H9 (cell line): ENCODE measurements at regions not wholly inside any gene's neighbourhood (a gene's known extent, or its start where the extent isn't known, plus 50 kb on each side); places are given as distances from the start of the nearest gene placed in this dataset.

Source experiments
- DNase-seq: peaks from one replicate; pipeline ENCODE4 v3.0.0-alpha.2; 2017
- H2AFZ ChIP-seq: one replicate; pipeline ENCODE4 v1.6.1; 2013; ENCODE audit warnings: mild to moderate bottlenecking, low read length, control low read depth, moderate library complexity
- H2AK5ac ChIP-seq: 2 replicates; pipeline ENCODE4 v1.6.1; 2013; ENCODE audit warnings: low read length, control low read depth, mixed read lengths; ENCODE audit not compliant: insufficient read length
- H2BK120ac ChIP-seq: one replicate; pipeline ENCODE4 v1.6.1; 2013; ENCODE audit warnings: low read depth, mild to moderate bottlenecking, low read length, control low read depth, inconsistent platforms; ENCODE audit not compliant: poor library complexity, severe bottlenecking
- H2BK12ac ChIP-seq: 2 replicates; pipeline ENCODE4 v1.6.1; 2013; ENCODE audit warnings: low read length, control low read depth, mixed read lengths, low read depth; ENCODE audit not compliant: insufficient read length
- H2BK15ac ChIP-seq: 2 replicates; pipeline ENCODE4 v1.6.1; 2013; ENCODE audit warnings: low read depth, low read length, control low read depth
- H2BK20ac ChIP-seq: one replicate; pipeline ENCODE4 v1.6.1; 2013; ENCODE audit warnings: low read depth, mild to moderate bottlenecking, low read length, control low read depth, inconsistent platforms; ENCODE audit not compliant: poor library complexity, severe bottlenecking
- H2BK5ac ChIP-seq: 2 replicates; pipeline ENCODE4 v1.6.1; 2013; ENCODE audit warnings: low read length, control low read depth, mixed read lengths; ENCODE audit not compliant: insufficient read length
- H3K14ac ChIP-seq: 2 replicates; pipeline ENCODE4 v1.6.1; 2013; ENCODE audit warnings: low read length, control low read depth; ENCODE audit not compliant: insufficient read depth
- H3K18ac ChIP-seq: 2 replicates; pipeline ENCODE4 v1.6.1; 2013; ENCODE audit warnings: low read depth, mild to moderate bottlenecking, mixed read lengths, low read length, control low read depth; ENCODE audit not compliant: insufficient read length
- H3K23ac ChIP-seq: 2 replicates; pipeline ENCODE4 v1.6.1; 2013; ENCODE audit warnings: low read length, control low read depth, mixed read lengths, low read depth; ENCODE audit not compliant: insufficient read length
- H3K23me2 ChIP-seq: 2 replicates; pipeline ENCODE4 v1.6.1; 2013; ENCODE audit warnings: low read depth, mild to moderate bottlenecking, mixed read lengths, low read length, control low read depth; ENCODE audit not compliant: insufficient read length, poor library complexity, severe bottlenecking
- H3K27ac ChIP-seq: 2 replicates; pipeline ENCODE4 v1.5.1; 2013; ENCODE audit warnings: low read length, control low read depth, mixed read lengths, low read depth; ENCODE audit not compliant: insufficient read length
- H3K27me3 ChIP-seq: 2 replicates; pipeline ENCODE4 v1.6.1; 2013; ENCODE audit warnings: low read length, control low read depth, inconsistent platforms; ENCODE audit not compliant: insufficient read depth
- H3K4ac ChIP-seq: 2 replicates; pipeline ENCODE4 v1.6.1; 2013; ENCODE audit warnings: low read depth, mild to moderate bottlenecking, control low read depth, inconsistent platforms, low read length, moderate library complexity
- H3K4me1 ChIP-seq: 2 replicates; pipeline ENCODE4 v1.6.1; 2013; ENCODE audit warnings: low read length, control low read depth, inconsistent platforms; ENCODE audit not compliant: insufficient read depth
- H3K4me2 ChIP-seq: 2 replicates; pipeline ENCODE4 v1.6.1; 2013; ENCODE audit warnings: low read length, control low read depth, mixed read lengths; ENCODE audit not compliant: insufficient read length, insufficient read depth
- H3K56ac ChIP-seq: 2 replicates; pipeline ENCODE4 v1.6.1; 2013; ENCODE audit warnings: low read depth, mild to moderate bottlenecking, mixed read lengths, low read length, control low read depth; ENCODE audit not compliant: insufficient read length
- H3K79me1 ChIP-seq: 2 replicates; pipeline ENCODE4 v1.6.1; 2013; ENCODE audit warnings: low read depth, mild to moderate bottlenecking, moderate library complexity, low read length, control low read depth, inconsistent platforms; ENCODE audit not compliant: insufficient read depth, poor library complexity, severe bottlenecking
- H3K79me2 ChIP-seq: 2 replicates; pipeline ENCODE4 v1.6.1; 2013; ENCODE audit warnings: low read length, control low read depth, inconsistent platforms; ENCODE audit not compliant: insufficient read depth
- H3K9ac ChIP-seq: 2 replicates; pipeline ENCODE4 v1.6.1; 2013; ENCODE audit warnings: low read length, control low read depth, mixed read lengths; ENCODE audit not compliant: insufficient read length; ENCODE audit errors: extremely low read depth
- H3K9me3 ChIP-seq: one replicate; pipeline ENCODE4 v1.6.1; 2013; ENCODE audit warnings: low read depth, low read length, inconsistent platforms; ENCODE audit not compliant: control insufficient read depth
- H3T11ph ChIP-seq: one replicate; pipeline ENCODE4 v1.6.1; 2013; ENCODE audit warnings: mild to moderate bottlenecking, low read length, control low read depth, inconsistent platforms
- H4K20me1 ChIP-seq: one replicate; pipeline ENCODE4 v1.6.1; 2013; ENCODE audit not compliant: control insufficient read depth, insufficient read length, insufficient read depth
- H4K5ac ChIP-seq: 2 replicates; pipeline ENCODE4 v1.6.1; 2013; ENCODE audit warnings: low read depth, mild to moderate bottlenecking, mixed read lengths, low read length, control low read depth; ENCODE audit not compliant: insufficient read length
- H4K8ac ChIP-seq: replicated peaks from 2 replicates; pipeline ENCODE4 v1.6.1; 2013; ENCODE audit warnings: low read length, control low read depth, mixed read lengths, low read depth; ENCODE audit not compliant: insufficient read length
- H4K91ac ChIP-seq: 2 replicates; pipeline ENCODE4 v1.6.1; 2013; ENCODE audit warnings: low read depth, mild to moderate bottlenecking, moderate library complexity, mixed read lengths, low read length, control low read depth; ENCODE audit not compliant: insufficient read length
- H3K27ac Mint-ChIP-seq, 3 experiments: 2 replicates in 2 of 3; 3 replicates in 1 of 3; pipeline ENCODE4 v1.8.0; 2020 to 2021; ENCODE audit warnings: mixed read lengths in 3 of 3, mild to moderate bottlenecking in 1 of 3, moderate library complexity in 1 of 3
- H3K27me3 Mint-ChIP-seq: 2 replicates; pipeline ENCODE4 v1.8.0; 2021; ENCODE audit warnings: low read depth, mild to moderate bottlenecking, moderate library complexity, mixed read lengths
- H3K36me3 Mint-ChIP-seq, 3 experiments: 2 replicates in 2 of 3; 3 replicates in 1 of 3; pipeline ENCODE4 v1.8.0; 2020 to 2021; ENCODE audit warnings: low read depth in 3 of 3, mixed read lengths in 3 of 3; ENCODE audit not compliant: insufficient read depth in 1 of 3
- H3K4me1 Mint-ChIP-seq, 2 experiments: 2 replicates each; pipeline ENCODE4 v1.8.0; 2020; ENCODE audit warnings: mixed read lengths in 2 of 2
- H3K4me3 Mint-ChIP-seq, 2 experiments: 2 replicates in 1 of 2; 3 replicates in 1 of 2; pipeline ENCODE4 v1.8.0; 2020 to 2021; ENCODE audit warnings: mild to moderate bottlenecking in 2 of 2, mixed read lengths in 2 of 2, moderate library complexity in 1 of 2
- H3K9me3 Mint-ChIP-seq, 2 experiments: 2 replicates in 1 of 2; 3 replicates in 1 of 2; pipeline ENCODE4 v1.8.0; 2020; ENCODE audit warnings: mild to moderate bottlenecking in 2 of 2, mixed read lengths in 2 of 2, moderate library complexity in 1 of 2
- WGBS: extraction: QIAGEN DNeasy Blood & Tissue Kit; methylation state at CpG from one replicate; pipeline ENCODE4 v1.1.7; 2013; ENCODE audit warnings: missing lambda C conversion rate, low lambda C conversion rate, mixed read lengths; ENCODE audit not compliant: insufficient read length; ENCODE audit errors: extremely low coverage; 5-methylcytosine and 5-hydroxymethylcytosine counted together
- TF ChIP-seq, protein P1 (sequence below): fragments of 200-600 bp; sonication (generic); conservative IDR thresholded peaks from 3 replicates; pipeline ENCODE4 v1.8.0; 2021; ENCODE audit warnings: antibody characterized with exemption, mild to moderate bottlenecking

- H2AFZ ChIP-seq, result no peak overlapping the region
- no peak overlapping the region for H3T11ph ChIP-seq
- no peak overlapping the region for H2BK5ac ChIP-seq
- no peak overlapping the region for H3K4me3 Mint-ChIP-seq
- no peak overlapping the region for H3K18ac ChIP-seq
- peaks cover 0 to 2% (median 0%) of the 10 kb centered on the region in 3 experiments; a peak in 1 of 7 replicates for H3K36me3 Mint-ChIP-seq
- H4K91ac ChIP-seq, result no peak overlapping the region
- H3K27ac ChIP-seq, result no peak overlapping the region
- no peak for DNase-seq
- H3K9me3 ChIP-seq, result no peaks in the 10 kb centered on the region
- H4K20me1 ChIP-seq, result no peaks in the 10 kb centered on the region
- no peak overlapping the region for H3K23ac ChIP-seq
- TF ChIP-seq, protein P1, sequence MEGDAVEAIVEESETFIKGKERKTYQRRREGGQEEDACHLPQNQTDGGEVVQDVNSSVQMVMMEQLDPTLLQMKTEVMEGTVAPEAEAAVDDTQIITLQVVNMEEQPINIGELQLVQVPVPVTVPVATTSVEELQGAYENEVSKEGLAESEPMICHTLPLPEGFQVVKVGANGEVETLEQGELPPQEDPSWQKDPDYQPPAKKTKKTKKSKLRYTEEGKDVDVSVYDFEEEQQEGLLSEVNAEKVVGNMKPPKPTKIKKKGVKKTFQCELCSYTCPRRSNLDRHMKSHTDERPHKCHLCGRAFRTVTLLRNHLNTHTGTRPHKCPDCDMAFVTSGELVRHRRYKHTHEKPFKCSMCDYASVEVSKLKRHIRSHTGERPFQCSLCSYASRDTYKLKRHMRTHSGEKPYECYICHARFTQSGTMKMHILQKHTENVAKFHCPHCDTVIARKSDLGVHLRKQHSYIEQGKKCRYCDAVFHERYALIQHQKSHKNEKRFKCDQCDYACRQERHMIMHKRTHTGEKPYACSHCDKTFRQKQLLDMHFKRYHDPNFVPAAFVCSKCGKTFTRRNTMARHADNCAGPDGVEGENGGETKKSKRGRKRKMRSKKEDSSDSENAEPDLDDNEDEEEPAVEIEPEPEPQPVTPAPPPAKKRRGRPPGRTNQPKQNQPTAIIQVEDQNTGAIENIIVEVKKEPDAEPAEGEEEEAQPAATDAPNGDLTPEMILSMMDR, result no peak
- no peaks in the 10 kb centered on the region for H3K27me3 ChIP-seq
- H3K9me3 Mint-ChIP-seq, result peaks cover 0 to 3% of the 10 kb centered on the region in 2 experiments; a peak in 2 of 5 replicates
- no peak overlapping the region for H2BK15ac ChIP-seq
- no peak overlapping the region for H3K9ac ChIP-seq
- no peaks in the 10 kb centered on the region for H3K27me3 Mint-ChIP-seq
- H3K79me2 ChIP-seq, result no peaks in the 10 kb centered on the region
- no peak overlapping the region for H3K14ac ChIP-seq
- 100% methylated on average over 1 of the region's 2 CpGs for WGBS
- no peaks in the 10 kb centered on the region for H3K23me2 ChIP-seq
- no peak overlapping the region for H2AK5ac ChIP-seq
- no peak overlapping the region for H2BK12ac ChIP-seq
- no peak overlapping the region for H3K27ac Mint-ChIP-seq
- H2BK20ac ChIP-seq, result no peak overlapping the region
- H3K4me1 Mint-ChIP-seq, result no peaks in the 10 kb centered on the region
- no peak overlapping the region for H4K8ac ChIP-seq
- no peak overlapping the region for H3K4me2 ChIP-seq
- no peak overlapping the region for H3K56ac ChIP-seq
- no peaks in the 10 kb centered on the region for H3K4me1 ChIP-seq
- no peak overlapping the region for H3K4ac ChIP-seq
- no peak overlapping the region for H4K5ac ChIP-seq
- H2BK120ac ChIP-seq, result no peak overlapping the region
- no peaks in the 10 kb centered on the region for H3K79me1 ChIP-seq
These were observed 608.2 kb upstream of the ADGRL4 start for GRCh38 chr1:79614762-79615161.
